HEK293 (cell line): ENCODE measurements at regions not wholly inside any gene's neighbourhood (a gene's known extent, or its start where the extent isn't known, plus 50 kb on each side); places are given as distances from the start of the nearest gene placed in this dataset.

Experiments used
- CTCF ChIA-PET: fragments of 350-600 bp; formaldehyde crosslinking; extraction: SDS; loops from one replicate; lab custom pipeline; 2021; ENCODE audit warnings: antibody characterized with exemption; lab: Yijun Ruan, JAX
- POLR2A ChIA-PET: fragments of 300-600 bp; formaldehyde crosslinking; extraction: SDS; loops from one replicate; lab custom pipeline; 2020; ENCODE audit warnings: antibody characterized with exemption, inconsistent platforms; lab: Yijun Ruan, JAX
- H3K27ac ChIP-seq: fragments of 200-500 bp; sonication (Bioruptor generic); 2 replicates; pipeline ENCODE4 v1.5.1; 2014; ENCODE audit warnings: low read depth, low read length, control low read depth, inconsistent platforms; ENCODE audit errors: extremely low read depth
- H3K36me3 ChIP-seq, 2 experiments: fragments of 200-500 bp in 1 of 2; sonication (Bioruptor generic) in 1 of 2; 1 replicate in 1 of 2; 2 replicates in 1 of 2; pipeline ENCODE4 v1.5.1; 2014 to 2017; ENCODE audit warnings: inconsistent platforms in 2 of 2, low read length in 2 of 2; ENCODE audit not compliant: control insufficient read depth in 2 of 2, insufficient read depth in 1 of 2
- H3K4me1 ChIP-seq: fragments of 200-500 bp; sonication (Bioruptor generic); 2 replicates; pipeline ENCODE4 v1.5.1; 2014; ENCODE audit warnings: mild to moderate bottlenecking, low read length, inconsistent platforms; ENCODE audit not compliant: control insufficient read depth, insufficient read depth
- H3K4me3 ChIP-seq: 2 replicates; pipeline ENCODE4 v1.5.1; 2011; ENCODE audit warnings: low read depth, mild to moderate bottlenecking, control low read depth, low read length, moderate library complexity
- H3K9me3 ChIP-seq: fragments of 200-500 bp; sonication (Bioruptor generic); 2 replicates; pipeline ENCODE4 v1.5.1; 2014; ENCODE audit warnings: low read depth, low read length, inconsistent platforms; ENCODE audit not compliant: control insufficient read depth, insufficient read depth
- KLF1 ChIP-seq: fragments of 450-650 bp; formaldehyde crosslinking; IDR thresholded peaks from 2 replicates; pipeline ENCODE4 v1.5.1; 2016; ENCODE audit warnings: missing biosample characterization, missing genetic modification characterization
- KLF10 ChIP-seq: fragments of 450-650 bp; IDR thresholded peaks from 2 replicates; pipeline ENCODE4 v1.5.1; 2018; ENCODE audit warnings: missing biosample characterization, mild to moderate bottlenecking, missing genetic modification characterization
- KLF8 ChIP-seq: fragments of 450-650 bp; formaldehyde crosslinking; IDR thresholded peaks from 2 replicates; pipeline ENCODE4 v1.5.1; 2016; ENCODE audit warnings: missing biosample characterization, missing genetic modification characterization
- MEIS1 ChIP-seq: sonication (generic); formaldehyde crosslinking; IDR thresholded peaks from 2 replicates; pipeline ENCODE4 v1.8.1; 2022; ENCODE audit warnings: missing genetic modification reagents, mild to moderate bottlenecking, borderline replicate concordance
- SALL2 ChIP-seq: fragments of 450-650 bp; formaldehyde crosslinking; IDR thresholded peaks from 2 replicates; pipeline ENCODE4 v1.5.0; 2017; ENCODE audit warnings: missing biosample characterization, mild to moderate bottlenecking, missing genetic modification characterization, borderline replicate concordance
- SCRT1 ChIP-seq: fragments of 450-650 bp; formaldehyde crosslinking; IDR thresholded peaks from 2 replicates; pipeline ENCODE4 v1.5.1; 2016; ENCODE audit warnings: missing biosample characterization, missing genetic modification characterization, borderline replicate concordance
- YY1 ChIP-seq: fragments of 450-650 bp; formaldehyde crosslinking; IDR thresholded peaks from 2 replicates; pipeline ENCODE4 v1.5.1; 2018; ENCODE audit warnings: missing biosample characterization, missing genetic modification characterization
- ZBTB49 ChIP-seq: fragments of 450-650 bp; formaldehyde crosslinking; IDR thresholded peaks from 2 replicates; pipeline ENCODE4 v1.5.1; 2016; ENCODE audit warnings: missing biosample characterization, missing genetic modification characterization, low read depth
- ZFP37 ChIP-seq: fragments of 450-650 bp; formaldehyde crosslinking; IDR thresholded peaks from 2 replicates; pipeline ENCODE4 v1.5.1; 2016; ENCODE audit warnings: missing biosample characterization, missing genetic modification characterization
- ZNF174 ChIP-seq: fragments of 450-650 bp; formaldehyde crosslinking; IDR thresholded peaks from 2 replicates; pipeline ENCODE4 v1.5.0; 2017; ENCODE audit warnings: missing biosample characterization, mild to moderate bottlenecking, missing genetic modification characterization
- ZNF26 ChIP-seq: fragments of 450-650 bp; formaldehyde crosslinking; IDR thresholded peaks from 2 replicates; pipeline ENCODE4 v1.5.1; 2016; ENCODE audit warnings: missing biosample characterization, missing genetic modification characterization
- ZNF350 ChIP-seq: fragments of 450-650 bp; formaldehyde crosslinking; IDR thresholded peaks from 2 replicates; pipeline ENCODE4 v1.5.0; 2017; ENCODE audit warnings: missing biosample characterization, mild to moderate bottlenecking, missing genetic modification characterization
- ZNF354C ChIP-seq: fragments of 450-650 bp; formaldehyde crosslinking; IDR thresholded peaks from 2 replicates; pipeline ENCODE4 v1.5.1; 2016; ENCODE audit warnings: missing biosample characterization, missing genetic modification characterization, low read depth, borderline replicate concordance
- ZNF558 ChIP-seq: fragments of 450-650 bp; formaldehyde crosslinking; IDR thresholded peaks from 2 replicates; pipeline ENCODE4 v1.5.1; 2016; ENCODE audit warnings: missing biosample characterization, missing genetic modification characterization
- ZNF623 ChIP-seq: fragments of 450-650 bp; formaldehyde crosslinking; IDR thresholded peaks from 2 replicates; pipeline ENCODE4 v1.5.1; 2016; ENCODE audit warnings: missing biosample characterization, missing genetic modification characterization
- ZNF747 ChIP-seq: fragments of 450-650 bp; formaldehyde crosslinking; IDR thresholded peaks from 2 replicates; pipeline ENCODE4 v1.5.1; 2016; ENCODE audit warnings: missing biosample characterization, missing genetic modification characterization
- TF ChIP-seq, protein P1 (sequence below): fragments of 450-650 bp; formaldehyde crosslinking; IDR thresholded peaks from 2 replicates; pipeline ENCODE4 v1.5.1; 2017; ENCODE audit warnings: missing biosample characterization, missing genetic modification characterization
- TF ChIP-seq, protein P2 (sequence below): fragments of 450-650 bp; formaldehyde crosslinking; IDR thresholded peaks from 2 replicates; pipeline ENCODE4 v1.5.1; 2016; ENCODE audit warnings: missing biosample characterization, missing genetic modification characterization
- TF ChIP-seq, protein P3 (sequence below): fragments of 450-650 bp; formaldehyde crosslinking; IDR thresholded peaks from 2 replicates; pipeline ENCODE4 v1.5.1; 2016; ENCODE audit warnings: missing biosample characterization, missing genetic modification characterization
- TF ChIP-seq, protein P4 (sequence below): fragments of 450-650 bp; formaldehyde crosslinking; IDR thresholded peaks from 2 replicates; pipeline ENCODE4 v1.5.1; 2017; ENCODE audit warnings: missing biosample characterization, missing genetic modification characterization

DNA sequence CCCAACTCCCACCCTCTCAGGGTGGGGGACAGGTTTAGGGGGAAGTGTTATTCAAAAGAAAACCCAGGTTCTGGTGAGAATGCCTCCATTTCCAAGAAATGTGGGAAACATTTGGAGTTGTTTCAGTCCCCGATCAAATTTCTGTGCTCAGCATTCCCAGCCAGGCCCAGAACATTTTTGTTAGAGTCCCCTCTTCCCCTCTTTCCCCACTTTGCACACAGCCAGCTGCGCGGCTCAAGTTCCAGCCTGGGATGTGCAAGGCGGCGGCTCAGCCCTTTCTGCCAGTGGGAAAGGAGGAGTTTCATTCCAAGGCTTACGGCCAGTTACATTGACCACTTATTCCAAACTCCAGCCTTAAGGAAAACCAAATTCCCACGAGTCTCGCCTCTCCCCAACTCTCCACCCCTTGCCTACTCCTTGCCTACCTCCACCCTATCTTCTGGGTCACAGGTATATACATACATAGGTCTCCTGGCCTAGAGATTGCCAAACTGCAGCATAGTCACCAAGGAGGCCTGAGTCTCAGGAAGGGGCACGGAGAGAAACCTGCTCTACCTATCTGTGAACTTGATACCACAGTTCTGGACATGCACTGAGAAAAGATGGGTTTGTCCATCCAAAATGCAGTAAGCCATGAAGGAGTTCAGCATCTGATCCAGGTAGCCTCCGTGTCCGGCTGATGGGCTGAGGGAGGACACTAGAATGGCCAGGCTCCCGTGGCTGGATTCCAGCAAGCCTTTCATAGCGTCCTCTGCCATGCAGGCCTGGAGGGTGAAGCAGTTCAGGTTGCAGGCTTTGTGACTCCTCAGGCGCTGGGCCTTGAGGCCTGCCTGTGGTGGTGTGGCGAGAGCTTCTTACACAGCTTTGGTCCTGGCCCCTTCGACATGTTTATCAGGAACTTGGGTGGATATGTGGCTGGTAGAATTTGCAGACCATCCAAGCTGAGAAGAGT, 154.5 kb downstream of the ZFP36L2 start:
- no peaks in the 10 kb centered on the region for H3K9me3 ChIP-seq
- ChIA-PET POLR2A (no interaction called here), CTCF (no interaction called here)
- no peak overlapping the region for H3K4me3 ChIP-seq
- no peaks in the 10 kb centered on the region for H3K36me3 ChIP-seq
- no peak overlapping the region for H3K27ac ChIP-seq
- TF ChIP-seq, protein P1, sequence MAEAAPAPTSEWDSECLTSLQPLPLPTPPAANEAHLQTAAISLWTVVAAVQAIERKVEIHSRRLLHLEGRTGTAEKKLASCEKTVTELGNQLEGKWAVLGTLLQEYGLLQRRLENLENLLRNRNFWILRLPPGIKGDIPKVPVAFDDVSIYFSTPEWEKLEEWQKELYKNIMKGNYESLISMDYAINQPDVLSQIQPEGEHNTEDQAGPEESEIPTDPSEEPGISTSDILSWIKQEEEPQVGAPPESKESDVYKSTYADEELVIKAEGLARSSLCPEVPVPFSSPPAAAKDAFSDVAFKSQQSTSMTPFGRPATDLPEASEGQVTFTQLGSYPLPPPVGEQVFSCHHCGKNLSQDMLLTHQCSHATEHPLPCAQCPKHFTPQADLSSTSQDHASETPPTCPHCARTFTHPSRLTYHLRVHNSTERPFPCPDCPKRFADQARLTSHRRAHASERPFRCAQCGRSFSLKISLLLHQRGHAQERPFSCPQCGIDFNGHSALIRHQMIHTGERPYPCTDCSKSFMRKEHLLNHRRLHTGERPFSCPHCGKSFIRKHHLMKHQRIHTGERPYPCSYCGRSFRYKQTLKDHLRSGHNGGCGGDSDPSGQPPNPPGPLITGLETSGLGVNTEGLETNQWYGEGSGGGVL: no peak
- no peak for TF ChIP-seq KLF8 (tag by site-specific recombination)
- no peak for TF ChIP-seq ZNF350 (tag by site-specific recombination)
- no peak for TF ChIP-seq KLF1 (tag by site-specific recombination)
- no peak for TF ChIP-seq KLF10 (tag by site-specific recombination)
- no peak for TF ChIP-seq YY1
- no peak for TF ChIP-seq ZNF26 (tag by site-specific recombination)
- no peak for TF ChIP-seq ZNF623 (tag by site-specific recombination)
- TF ChIP-seq, protein P2, sequence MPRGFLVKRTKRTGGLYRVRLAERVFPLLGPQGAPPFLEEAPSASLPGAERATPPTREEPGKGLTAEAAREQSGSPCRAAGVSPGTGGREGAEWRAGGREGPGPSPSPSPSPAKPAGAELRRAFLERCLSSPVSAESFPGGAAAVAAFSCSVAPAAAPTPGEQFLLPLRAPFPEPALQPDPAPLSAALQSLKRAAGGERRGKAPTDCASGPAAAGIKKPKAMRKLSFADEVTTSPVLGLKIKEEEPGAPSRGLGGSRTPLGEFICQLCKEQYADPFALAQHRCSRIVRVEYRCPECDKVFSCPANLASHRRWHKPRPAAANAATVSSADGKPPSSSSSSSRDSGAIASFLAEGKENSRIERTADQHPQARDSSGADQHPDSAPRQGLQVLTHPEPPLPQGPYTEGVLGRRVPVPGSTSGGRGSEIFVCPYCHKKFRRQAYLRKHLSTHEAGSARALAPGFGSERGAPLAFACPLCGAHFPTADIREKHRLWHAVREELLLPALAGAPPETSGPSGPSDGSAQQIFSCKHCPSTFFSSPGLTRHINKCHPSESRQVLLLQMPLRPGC (tag by site-specific recombination): no peak
- TF ChIP-seq ZNF747: no peak
- H3K4me1 ChIP-seq: no peaks in the 10 kb centered on the region

GRCh38 chr2:43070676-43071502, 155.5 kb downstream of the ZFP36L2 start:
- H3K27ac ChIP-seq: no peak overlapping the region
- ChIA-PET POLR2A (no interaction called here), CTCF (no interaction called here)
- no peak overlapping the region for H3K4me3 ChIP-seq
- H3K4me1 ChIP-seq: no peaks in the 10 kb centered on the region
- no peaks in the 10 kb centered on the region for H3K9me3 ChIP-seq
- no peaks in the 10 kb centered on the region for H3K36me3 ChIP-seq
- TF ChIP-seq SALL2 (tag by site-specific recombination): no peak
- no peak for TF ChIP-seq ZBTB49 (tag by site-specific recombination)
- TF ChIP-seq, protein P3, sequence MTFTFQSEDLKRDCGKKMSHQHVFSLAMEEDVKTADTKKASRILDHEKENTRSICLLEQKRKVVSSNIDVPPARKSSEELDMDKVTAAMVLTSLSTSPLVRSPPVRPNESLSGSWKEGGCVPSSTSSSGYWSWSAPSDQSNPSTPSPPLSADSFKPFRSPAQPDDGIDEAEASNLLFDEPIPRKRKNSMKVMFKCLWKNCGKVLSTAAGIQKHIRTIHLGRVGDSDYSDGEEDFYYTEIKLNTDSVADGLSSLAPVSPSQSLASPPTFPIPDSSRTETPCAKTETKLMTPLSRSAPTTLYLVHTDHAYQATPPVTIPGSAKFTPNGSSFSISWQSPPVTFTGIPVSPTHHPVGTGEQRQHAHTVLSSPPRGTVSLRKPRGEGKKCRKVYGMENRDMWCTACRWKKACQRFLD: no peak
- TF ChIP-seq SCRT1 (tag by site-specific recombination): no peak
- TF ChIP-seq MEIS1 (CRISPR knock-in tag): no peak
- TF ChIP-seq ZNF558 (tag by site-specific recombination): no peak
- TF ChIP-seq, protein P4, sequence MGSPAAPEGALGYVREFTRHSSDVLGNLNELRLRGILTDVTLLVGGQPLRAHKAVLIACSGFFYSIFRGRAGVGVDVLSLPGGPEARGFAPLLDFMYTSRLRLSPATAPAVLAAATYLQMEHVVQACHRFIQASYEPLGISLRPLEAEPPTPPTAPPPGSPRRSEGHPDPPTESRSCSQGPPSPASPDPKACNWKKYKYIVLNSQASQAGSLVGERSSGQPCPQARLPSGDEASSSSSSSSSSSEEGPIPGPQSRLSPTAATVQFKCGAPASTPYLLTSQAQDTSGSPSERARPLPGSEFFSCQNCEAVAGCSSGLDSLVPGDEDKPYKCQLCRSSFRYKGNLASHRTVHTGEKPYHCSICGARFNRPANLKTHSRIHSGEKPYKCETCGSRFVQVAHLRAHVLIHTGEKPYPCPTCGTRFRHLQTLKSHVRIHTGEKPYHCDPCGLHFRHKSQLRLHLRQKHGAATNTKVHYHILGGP (tag by site-specific recombination): no peak
- TF ChIP-seq ZFP37 (tag by site-specific recombination): no peak
- TF ChIP-seq ZNF174 (tag by site-specific recombination): no peak
- TF ChIP-seq ZNF354C: no peak
